ENCODE measurements at regions not wholly inside any gene's neighbourhood (a gene's known extent, or its start where the extent isn't known, plus 50 kb on each side); places are given as distances from the start of the nearest gene placed in this dataset.

GRCh38 chr16:9469512-9469911 is 378.1 kb downstream of the HAPSTR1 start:
- no peak for DNase-seq

GRCh38 chr16:9476744-9477143 is 385.3 kb downstream of the HAPSTR1 start:
- no peak for DNase-seq

GRCh38 chr16:9479008-9479407 is 387.6 kb downstream of the HAPSTR1 start:
- peak; percentile 12 for DNase-seq

- no peak for DNase-seq
These were observed 389.1 kb downstream of the HAPSTR1 start for GRCh38 chr16:9480503-9480902.

- DNase-seq, result no peak
These were observed 390.6 kb downstream of the HAPSTR1 start for GRCh38 chr16:9481747-9482730.

- peak; percentile 11 for DNase-seq
These were observed 393.0 kb downstream of the HAPSTR1 start for GRCh38 chr16:9484426-9484825.

GRCh38 chr16:9484881-9485280 is 393.4 kb downstream of the HAPSTR1 start:
- no peak for DNase-seq

GRCh38 chr16:9489835-9490467 is 398.5 kb downstream of the HAPSTR1 start:
- DNase-seq, result peak; percentile 70

- DNase-seq, result no peak
These were observed 404.4 kb downstream of the HAPSTR1 start for GRCh38 chr16:9495824-9496223.

GRCh38 chr16:9497750-9498149 is 406.3 kb downstream of the HAPSTR1 start:
- DNase-seq, result no peak

GRCh38 chr16:9499941-9500593 is 408.6 kb downstream of the HAPSTR1 start:
- DNase-seq, result peak; percentile 66

- DNase-seq, result no peak
These were observed 409.4 kb downstream of the HAPSTR1 start for GRCh38 chr16:9500872-9501271.

- DNase-seq, result no peak
These were observed 412.0 kb downstream of the HAPSTR1 start for GRCh38 chr16:9503251-9503984.

GRCh38 chr16:9508328-9508936 is 417.0 kb downstream of the HAPSTR1 start:
- DNase-seq, result no peak

- DNase-seq, result no peak
These were observed 418.2 kb downstream of the HAPSTR1 start for GRCh38 chr16:9509663-9510062.

- DNase-seq, result no peak
These were observed 419.9 kb downstream of the HAPSTR1 start for GRCh38 chr16:9511389-9511788.

- no peak for DNase-seq
These were observed 425.0 kb downstream of the HAPSTR1 start for GRCh38 chr16:9516444-9516843.

- peak; percentile 8 for DNase-seq
These were observed 426.6 kb downstream of the HAPSTR1 start for GRCh38 chr16:9518051-9518450.

- DNase-seq, result no peak
These were observed 427.1 kb downstream of the HAPSTR1 start for GRCh38 chr16:9518581-9518980.

GRCh38 chr16:9521749-9522370 is 430.4 kb downstream of the HAPSTR1 start:
- no peak for DNase-seq

GRCh38 chr16:9522614-9523013 is 431.2 kb downstream of the HAPSTR1 start:
- no peak for DNase-seq
